ENCODE measurements at regions not wholly inside any gene's neighbourhood (a gene's known extent, or its start where the extent isn't known, plus 50 kb on each side); places are given as distances from the start of the nearest gene placed in this dataset.

DNA sequence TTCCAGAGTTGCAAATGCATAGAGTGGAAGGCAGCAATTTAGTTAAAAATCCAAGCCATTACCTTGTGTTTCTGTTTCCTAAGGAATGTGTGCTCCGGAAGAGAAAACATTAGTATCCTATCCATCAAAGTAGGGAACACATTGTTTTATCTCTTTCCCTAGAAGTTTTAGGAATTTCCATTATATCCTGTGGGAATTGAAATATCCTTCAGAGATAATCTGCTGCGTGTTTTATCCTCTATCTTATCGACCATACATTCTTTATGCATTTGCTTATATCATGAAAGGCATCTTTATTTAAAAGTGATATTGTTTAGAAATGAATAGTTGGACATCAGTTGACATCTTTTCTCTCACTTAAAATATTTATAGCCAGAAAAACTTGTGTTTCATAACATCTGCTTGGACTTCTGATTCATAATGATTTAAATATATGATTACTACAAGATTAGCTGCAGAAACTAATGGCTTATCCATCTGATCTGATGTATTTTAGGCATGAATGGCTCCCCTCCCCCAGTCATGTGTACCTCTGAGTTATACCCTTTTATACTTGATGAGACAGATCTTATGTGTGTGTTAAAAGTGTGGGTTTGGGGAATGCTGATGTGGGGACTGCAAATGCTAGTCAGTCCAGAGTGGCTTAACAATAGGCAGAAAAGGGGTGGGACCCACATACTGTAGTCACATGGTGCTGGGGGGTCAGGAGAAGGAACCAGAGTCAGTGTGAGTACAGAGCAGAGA lies 136.2 kb upstream of the ARHGAP28 start:
- no peak overlapping the region for H3K27ac ChIP-seq
- DNase-seq (ENCODE audit: low spot score in 2 of 2): no peak
- H3K36me3 ChIP-seq: no peaks in the 10 kb centered on the region
- TF ChIP-seq POLR2A (IDR thresholded peaks at IDR 0.05): no peak
- TF ChIP-seq, protein P1, sequence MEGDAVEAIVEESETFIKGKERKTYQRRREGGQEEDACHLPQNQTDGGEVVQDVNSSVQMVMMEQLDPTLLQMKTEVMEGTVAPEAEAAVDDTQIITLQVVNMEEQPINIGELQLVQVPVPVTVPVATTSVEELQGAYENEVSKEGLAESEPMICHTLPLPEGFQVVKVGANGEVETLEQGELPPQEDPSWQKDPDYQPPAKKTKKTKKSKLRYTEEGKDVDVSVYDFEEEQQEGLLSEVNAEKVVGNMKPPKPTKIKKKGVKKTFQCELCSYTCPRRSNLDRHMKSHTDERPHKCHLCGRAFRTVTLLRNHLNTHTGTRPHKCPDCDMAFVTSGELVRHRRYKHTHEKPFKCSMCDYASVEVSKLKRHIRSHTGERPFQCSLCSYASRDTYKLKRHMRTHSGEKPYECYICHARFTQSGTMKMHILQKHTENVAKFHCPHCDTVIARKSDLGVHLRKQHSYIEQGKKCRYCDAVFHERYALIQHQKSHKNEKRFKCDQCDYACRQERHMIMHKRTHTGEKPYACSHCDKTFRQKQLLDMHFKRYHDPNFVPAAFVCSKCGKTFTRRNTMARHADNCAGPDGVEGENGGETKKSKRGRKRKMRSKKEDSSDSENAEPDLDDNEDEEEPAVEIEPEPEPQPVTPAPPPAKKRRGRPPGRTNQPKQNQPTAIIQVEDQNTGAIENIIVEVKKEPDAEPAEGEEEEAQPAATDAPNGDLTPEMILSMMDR (IDR thresholded peaks at IDR 0.05): no peak
- H3K27me3 ChIP-seq: no peaks in the 10 kb centered on the region
- H3K9me3 ChIP-seq: no peaks in the 10 kb centered on the region
- H3K4me1 ChIP-seq: no peaks in the 10 kb centered on the region
- no peak overlapping the region for H3K4me3 ChIP-seq
- intact Hi-C loops (cut with DNase I; ENCODE audit: low total_unique reads): no loop called here

DNA sequence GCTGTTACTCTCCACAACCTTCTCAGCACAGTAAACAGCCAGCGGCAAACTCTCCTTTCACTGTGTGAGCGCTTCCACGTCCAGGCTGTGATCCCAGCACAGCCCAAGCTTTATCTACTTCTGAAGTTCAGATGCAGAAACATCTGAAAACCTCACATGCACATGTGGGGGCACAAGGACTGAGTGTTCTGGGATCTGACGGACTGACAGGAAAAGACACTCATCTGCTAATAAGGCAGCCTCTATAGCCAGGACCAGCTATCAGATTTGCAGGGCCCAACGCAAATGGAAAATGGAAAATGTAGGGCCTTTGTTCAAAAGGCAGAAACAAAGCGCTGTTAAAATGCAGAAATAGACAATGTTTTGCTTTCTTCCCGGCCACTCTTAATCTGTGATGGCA lies 133.8 kb upstream of the ARHGAP28 start:
- Histone ChIP-seq H3K27ac (no peak overlapping the region), H3K27me3 (no peaks in the 10 kb centered on the region), H3K36me3 (no peaks in the 10 kb centered on the region), H3K4me1 (no peaks in the 10 kb centered on the region), H3K9me3 (no peaks in the 10 kb centered on the region), H3K4me3 (no peak overlapping the region)
- intact Hi-C loops (cut with DNase I; ENCODE audit: low total_unique reads): no loop called here
- no peak for DNase-seq (ENCODE audit: low spot score in 2 of 2)
- TF ChIP-seq POLR2A (IDR thresholded peaks at IDR 0.05) (no peak), POLR2AphosphoS5 (IDR thresholded peaks at IDR 0.05) (no peak)

DNA sequence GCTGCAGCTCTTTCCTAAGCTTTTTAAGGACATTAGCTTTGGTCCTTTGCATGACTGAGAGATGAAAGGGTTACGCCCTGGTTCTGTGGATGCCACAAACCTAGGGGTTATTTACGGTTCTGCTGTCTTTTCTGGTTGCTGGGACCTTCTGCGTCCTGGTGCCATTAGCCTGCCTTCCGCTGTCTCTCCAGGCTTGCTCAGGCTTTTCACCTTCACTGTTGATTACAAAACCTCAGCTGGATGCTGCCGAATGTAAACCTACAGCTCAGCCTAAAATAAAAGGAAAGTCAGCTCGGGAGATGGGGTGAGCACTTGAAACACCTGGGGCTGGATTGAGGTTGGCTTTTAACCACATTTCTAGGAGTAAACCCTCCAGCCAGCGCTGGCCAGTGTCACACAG lies 130.9 kb upstream of the ARHGAP28 start:
- Histone ChIP-seq H3K36me3 (no peaks in the 10 kb centered on the region), H3K4me1 (no peaks in the 10 kb centered on the region), H3K4me3 (no peak overlapping the region), H3K27ac (no peak overlapping the region), H3K9me3 (no peaks in the 10 kb centered on the region), H3K27me3 (no peaks in the 10 kb centered on the region)
- DNase-seq (ENCODE audit: low spot score in 2 of 2): no peak
- intact Hi-C loops (cut with DNase I; ENCODE audit: low total_unique reads): loop anchor here (2.0 kb wide), 1 partner anchor 62 kb away; no protein-coding TSS in a partner anchor
- TF ChIP-seq POLR2AphosphoS5 (IDR thresholded peaks at IDR 0.05) (no peak), POLR2A (IDR thresholded peaks at IDR 0.05) (no peak)
- TF ChIP-seq, protein P1 (IDR thresholded peaks at IDR 0.05): no peak

DNA sequence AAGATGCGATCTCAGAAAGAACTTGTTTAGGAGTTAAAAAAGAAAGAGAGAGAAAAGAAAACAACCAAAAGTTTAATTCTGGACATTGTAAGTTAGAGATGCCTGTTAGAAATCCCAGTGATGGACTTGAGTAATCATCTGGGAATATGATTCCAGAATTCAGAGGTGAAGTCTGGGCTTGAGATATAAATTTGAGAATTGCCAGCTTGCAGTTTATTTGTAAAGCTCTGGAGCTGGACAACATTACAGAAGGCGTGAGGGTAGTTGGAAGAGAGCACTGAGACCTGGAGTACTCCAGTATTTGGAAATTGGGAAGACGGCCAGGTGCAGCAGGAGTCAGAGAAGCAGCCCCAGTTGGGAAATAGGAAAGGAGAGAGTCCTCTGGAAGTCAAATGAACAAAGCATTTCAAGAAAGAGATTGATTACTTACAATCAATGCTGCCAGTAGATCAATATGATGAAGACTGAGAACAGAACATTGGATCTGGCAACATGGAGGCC lies 128.8 kb upstream of the ARHGAP28 start:
- H3K4me1 ChIP-seq: no peaks in the 10 kb centered on the region
- intact Hi-C loops (cut with DNase I; ENCODE audit: low total_unique reads): no loop called here
- no peaks in the 10 kb centered on the region for H3K27me3 ChIP-seq
- no peak for DNase-seq (ENCODE audit: low spot score in 2 of 2)
- no peak overlapping the region for H3K27ac ChIP-seq
- no peak overlapping the region for H3K4me3 ChIP-seq
- TF ChIP-seq, protein P1 (IDR thresholded peaks at IDR 0.05): no peak
- TF ChIP-seq POLR2AphosphoS5 (IDR thresholded peaks at IDR 0.05) (no peak), POLR2A (IDR thresholded peaks at IDR 0.05) (no peak)
- no peaks in the 10 kb centered on the region for H3K36me3 ChIP-seq
- no peaks in the 10 kb centered on the region for H3K9me3 ChIP-seq

DNA sequence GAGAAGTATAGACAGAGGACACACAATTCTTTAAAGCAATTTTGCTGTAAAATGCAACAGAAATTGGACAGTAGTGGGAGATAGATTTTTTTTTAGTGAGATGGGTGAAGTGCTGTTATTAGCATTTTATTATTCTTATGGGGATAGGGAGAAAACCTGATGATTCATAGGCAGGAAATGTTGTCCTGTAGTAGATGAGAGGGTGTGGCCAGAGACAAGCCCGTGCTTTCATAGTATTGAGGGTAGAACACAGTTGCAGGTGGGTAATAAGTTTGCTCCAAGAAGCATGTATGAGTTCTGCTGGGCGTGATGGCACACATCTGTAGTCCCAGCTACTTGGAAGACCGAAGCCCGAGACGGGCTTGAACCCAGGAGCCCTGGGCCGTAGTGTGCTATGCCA lies 128.3 kb upstream of the ARHGAP28 start:
- no peaks in the 10 kb centered on the region for H3K9me3 ChIP-seq
- H3K27ac ChIP-seq: no peak overlapping the region
- H3K36me3 ChIP-seq: no peaks in the 10 kb centered on the region
- H3K4me3 ChIP-seq: no peak overlapping the region
- no peak for DNase-seq (ENCODE audit: low spot score in 2 of 2)
- intact Hi-C loops (cut with DNase I; ENCODE audit: low total_unique reads): no loop called here
- TF ChIP-seq, protein P1 (IDR thresholded peaks at IDR 0.05): no peak
- TF ChIP-seq POLR2AphosphoS5 (IDR thresholded peaks at IDR 0.05): no peak
- no peak for TF ChIP-seq POLR2A (IDR thresholded peaks at IDR 0.05)
- H3K27me3 ChIP-seq: no peaks in the 10 kb centered on the region
- no peaks in the 10 kb centered on the region for H3K4me1 ChIP-seq

Measured in breast epithelium (tissue), 4 donors.